ENCODE measurements at regions not wholly inside any gene's neighbourhood (a gene's known extent, or its start where the extent isn't known, plus 50 kb on each side); places are given as distances from the start of the nearest gene placed in this dataset.

DNA sequence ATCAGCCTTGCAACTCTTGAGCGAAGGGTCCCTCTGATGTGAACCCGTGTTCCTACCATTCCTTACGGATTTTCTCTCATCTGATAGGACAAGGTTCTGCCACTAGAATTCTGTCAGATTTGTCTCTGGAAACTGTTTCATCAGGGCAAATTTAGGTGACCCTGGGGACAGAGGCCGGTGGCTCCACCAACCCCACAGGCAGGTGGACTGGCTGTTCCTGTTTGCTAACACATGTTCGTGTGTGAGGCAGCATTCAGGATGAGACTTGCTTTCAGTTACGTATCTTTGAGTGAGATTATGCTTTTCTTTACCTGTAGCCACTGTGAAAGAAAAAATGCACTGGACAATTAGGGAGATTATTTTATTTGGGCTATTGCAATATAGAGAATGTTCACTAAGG, 449.9 kb downstream of the INHBA start:
- no peaks in the 10 kb centered on the region for H3K4me1 ChIP-seq
- DNase-seq = no peak
- TF ChIP-seq POLR2A (IDR thresholded peaks at IDR 0.05) = no peak
- TF ChIP-seq, protein P1, sequence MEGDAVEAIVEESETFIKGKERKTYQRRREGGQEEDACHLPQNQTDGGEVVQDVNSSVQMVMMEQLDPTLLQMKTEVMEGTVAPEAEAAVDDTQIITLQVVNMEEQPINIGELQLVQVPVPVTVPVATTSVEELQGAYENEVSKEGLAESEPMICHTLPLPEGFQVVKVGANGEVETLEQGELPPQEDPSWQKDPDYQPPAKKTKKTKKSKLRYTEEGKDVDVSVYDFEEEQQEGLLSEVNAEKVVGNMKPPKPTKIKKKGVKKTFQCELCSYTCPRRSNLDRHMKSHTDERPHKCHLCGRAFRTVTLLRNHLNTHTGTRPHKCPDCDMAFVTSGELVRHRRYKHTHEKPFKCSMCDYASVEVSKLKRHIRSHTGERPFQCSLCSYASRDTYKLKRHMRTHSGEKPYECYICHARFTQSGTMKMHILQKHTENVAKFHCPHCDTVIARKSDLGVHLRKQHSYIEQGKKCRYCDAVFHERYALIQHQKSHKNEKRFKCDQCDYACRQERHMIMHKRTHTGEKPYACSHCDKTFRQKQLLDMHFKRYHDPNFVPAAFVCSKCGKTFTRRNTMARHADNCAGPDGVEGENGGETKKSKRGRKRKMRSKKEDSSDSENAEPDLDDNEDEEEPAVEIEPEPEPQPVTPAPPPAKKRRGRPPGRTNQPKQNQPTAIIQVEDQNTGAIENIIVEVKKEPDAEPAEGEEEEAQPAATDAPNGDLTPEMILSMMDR (IDR thresholded peaks at IDR 0.05) = no peak
- 84% methylated on average over 6 of the region's 6 CpGs for WGBS (ENCODE audit: insufficient coverage, low coverage, low lambda C conversion rate, missing lambda C conversion rate)
- no peak overlapping the region for H3K4me3 ChIP-seq
- intact Hi-C loops (cut with DNase I) = no loop called here
- ATAC-seq = no peak
- H3K36me3 ChIP-seq = no peaks in the 10 kb centered on the region
- H3K27me3 ChIP-seq = no peaks in the 10 kb centered on the region
- no peaks in the 10 kb centered on the region for H3K9me3 ChIP-seq
- no peak overlapping the region for H3K27ac ChIP-seq

DNA sequence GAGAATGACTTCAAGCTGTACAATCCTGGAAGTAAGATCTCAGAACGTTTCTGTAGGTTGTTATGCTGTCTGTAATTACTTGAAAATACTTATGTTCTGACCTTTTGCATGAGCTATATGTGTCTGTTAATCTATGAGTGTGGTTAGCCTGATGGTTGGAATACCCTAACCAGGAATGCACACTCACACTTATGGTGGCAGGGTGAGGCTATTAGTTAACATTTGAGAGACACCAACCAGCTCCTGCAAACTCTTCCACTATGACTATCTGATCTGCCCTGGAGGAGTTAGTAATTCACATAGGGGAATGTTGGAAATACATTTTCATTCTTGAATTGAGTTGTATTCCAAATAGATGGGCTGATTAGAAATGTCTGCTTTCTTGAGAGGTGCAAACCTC, 450.3 kb downstream of the INHBA start:
- ATAC-seq = no peak
- Histone ChIP-seq H3K9me3 (no peaks in the 10 kb centered on the region), H3K27ac (no peak overlapping the region), H3K4me3 (no peak overlapping the region), H3K27me3 (no peaks in the 10 kb centered on the region), H3K36me3 (no peaks in the 10 kb centered on the region), H3K4me1 (no peaks in the 10 kb centered on the region)
- TF ChIP-seq POLR2A (IDR thresholded peaks at IDR 0.05) = no peak
- TF ChIP-seq, protein P1 (IDR thresholded peaks at IDR 0.05) = no peak
- intact Hi-C loops (cut with DNase I) = no loop called here
- WGBS (ENCODE audit: insufficient coverage, low coverage, low lambda C conversion rate, missing lambda C conversion rate) = 25% methylated on average over 1 of the region's 1 CpG
- no peak for DNase-seq

DNA sequence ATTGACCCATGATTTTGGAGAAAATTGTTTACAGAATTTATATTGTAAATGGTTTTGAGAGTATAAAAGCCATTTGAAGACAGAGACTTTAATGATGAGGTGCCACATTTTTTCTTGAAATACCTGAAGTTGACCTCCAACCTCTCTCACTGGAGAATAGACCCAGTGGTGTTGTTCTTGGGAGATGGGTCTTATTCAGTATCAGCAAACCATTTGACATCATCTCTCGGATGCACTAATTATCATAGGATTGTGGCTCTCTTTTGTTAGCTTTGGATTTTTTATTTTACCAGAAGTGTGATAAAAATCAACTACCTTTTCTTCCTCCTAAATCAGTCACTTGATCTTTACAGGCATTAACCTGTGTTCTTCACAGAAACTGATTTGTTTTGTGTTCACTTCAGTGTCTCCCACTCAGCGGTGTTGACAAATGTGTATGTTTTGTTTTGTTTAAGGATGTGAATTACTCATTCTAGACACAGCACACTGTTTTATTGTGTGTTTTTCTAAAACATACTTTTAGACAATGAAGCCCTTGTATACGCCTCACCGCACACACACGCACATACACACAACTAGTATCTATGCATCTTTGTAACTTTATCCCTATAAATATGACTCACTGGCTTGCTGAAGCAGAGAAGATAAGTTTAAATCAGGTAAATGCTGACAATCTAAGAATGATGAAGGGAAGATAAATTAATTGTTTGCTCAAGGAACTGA, 455.6 kb downstream of the INHBA start:
- Histone ChIP-seq H3K4me3 (no peak overlapping the region), H3K36me3 (no peaks in the 10 kb centered on the region), H3K9me3 (no peaks in the 10 kb centered on the region), H3K27me3 (no peaks in the 10 kb centered on the region), H3K27ac (no peak overlapping the region), H3K4me1 (no peaks in the 10 kb centered on the region)
- DNase-seq (no peak), ATAC-seq (no peak)
- no peak for TF ChIP-seq POLR2A (IDR thresholded peaks at IDR 0.05)
- TF ChIP-seq, protein P1 (IDR thresholded peaks at IDR 0.05) = no peak
- 90% methylated on average over 5 of the region's 5 CpGs for WGBS (ENCODE audit: insufficient coverage, low coverage, low lambda C conversion rate, missing lambda C conversion rate)
- intact Hi-C loops (cut with DNase I) = no loop called here

DNA sequence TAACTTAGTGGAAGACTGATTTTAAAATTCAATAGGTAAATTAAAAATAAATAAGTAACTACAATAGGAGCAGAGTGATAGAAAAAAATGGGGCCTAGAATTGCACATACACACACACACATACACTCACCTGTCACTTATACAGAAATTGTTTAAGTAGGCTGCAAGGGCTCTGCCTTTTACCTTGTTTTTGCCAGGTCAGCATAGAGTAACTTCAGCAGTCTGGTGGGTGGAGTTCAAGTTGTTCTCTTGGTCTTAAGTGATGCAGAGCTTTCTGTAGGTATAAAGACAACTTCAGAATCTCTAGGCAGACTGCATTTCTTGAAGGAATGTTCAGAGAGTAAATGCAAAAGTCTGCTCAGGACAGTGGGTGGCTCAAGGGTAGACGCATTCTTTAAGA, 457.0 kb downstream of the INHBA start:
- Histone ChIP-seq H3K27ac (no peak overlapping the region), H3K9me3 (no peaks in the 10 kb centered on the region), H3K4me3 (no peak overlapping the region), H3K4me1 (no peaks in the 10 kb centered on the region), H3K36me3 (no peaks in the 10 kb centered on the region), H3K27me3 (no peaks in the 10 kb centered on the region)
- no peak for DNase-seq
- intact Hi-C loops (cut with DNase I) = no loop called here
- 92% methylated on average over 1 of the region's 1 CpG for WGBS (ENCODE audit: insufficient coverage, low coverage, low lambda C conversion rate, missing lambda C conversion rate)
- no peak for ATAC-seq
- no peak for TF ChIP-seq POLR2A (IDR thresholded peaks at IDR 0.05)
- TF ChIP-seq, protein P1 (IDR thresholded peaks at IDR 0.05) = no peak

All from right lobe of liver (tissue), 6 donors.